Esophagus squamous epithelium (tissue), 4 donors: ENCODE measurements at regions not wholly inside any gene's neighbourhood (a gene's known extent, or its start where the extent isn't known, plus 50 kb on each side); places are given as distances from the start of the nearest gene placed in this dataset.

Experiments used
- CTCF ChIP-seq, 6 experiments: fragments of 450-650 bp in 4 of 6; fragments of 200-600 bp in 2 of 6; sonication (generic) in 2 of 6; IDR thresholded peaks; one replicate each; pipeline ENCODE4 v1.5.1; 2016 to 2019; ENCODE audit warnings: antibody characterized with exemption in 6 of 6, mild to moderate bottlenecking in 4 of 6, moderate library complexity in 4 of 6
- POLR2A ChIP-seq, 4 donors: fragments of 450-650 bp; IDR thresholded peaks; one replicate each; pipeline ENCODE4 v1.6.1; 2017; ENCODE audit warnings: antibody characterized with exemption in 4 of 4, mild to moderate bottlenecking in 4 of 4, moderate library complexity in 3 of 4

- TF ChIP-seq CTCF (IDR thresholded peaks at IDR 0.05) (no peak), POLR2A (IDR thresholded peaks at IDR 0.05) (no peak)
These were observed 89.1 kb upstream of the E2F3 start for GRCh38 chr6:20312606-20313005.
